ENCODE measurements at regions not wholly inside any gene's neighbourhood (a gene's known extent, or its start where the extent isn't known, plus 50 kb on each side); places are given as distances from the start of the nearest gene placed in this dataset.

DNA sequence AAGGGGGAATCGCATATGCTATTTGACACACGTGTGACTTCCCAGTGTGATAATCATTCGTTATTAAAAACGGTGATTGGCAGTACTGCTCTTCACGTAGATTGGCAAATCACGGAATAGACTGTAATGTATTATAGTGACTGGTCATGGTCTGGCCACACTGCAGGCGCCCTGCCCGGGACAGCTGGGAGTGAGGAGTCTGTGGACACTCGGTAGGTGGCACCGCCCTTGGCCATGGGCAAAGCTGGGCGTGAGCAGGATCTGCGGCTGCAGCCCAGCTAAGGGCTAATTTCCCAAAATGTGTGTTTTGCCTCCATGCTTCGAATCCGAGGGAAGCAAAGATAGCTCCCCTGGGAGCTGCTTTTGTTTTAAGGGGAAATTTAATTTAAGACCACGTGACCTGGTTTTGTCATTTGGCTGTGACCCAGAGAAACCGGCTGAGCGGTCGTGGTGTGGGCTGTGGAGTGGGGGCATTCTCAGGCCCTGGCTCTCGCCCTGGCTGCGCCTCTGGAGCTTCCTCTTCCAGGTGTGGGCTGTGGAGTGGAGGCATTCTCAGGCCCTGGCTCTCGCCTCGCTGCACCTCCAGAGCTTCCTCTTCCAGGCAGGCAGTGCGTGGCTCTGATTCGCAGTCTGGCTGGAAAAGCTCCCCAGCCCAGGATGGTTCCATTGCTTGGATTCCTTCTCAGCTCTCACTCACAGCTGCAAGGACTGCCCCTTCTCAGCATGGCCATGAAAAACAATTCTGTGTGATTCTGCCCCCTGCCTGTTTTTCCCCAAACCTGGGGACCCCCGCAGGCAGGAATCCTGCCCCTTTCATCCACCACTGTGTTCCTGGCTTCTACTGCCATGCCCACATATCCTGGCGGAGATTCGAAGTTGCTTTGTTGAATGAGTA is 131.1 kb downstream of the OLFM1 start:
- in situ Hi-C loops (cut with HindIII; ENCODE audit: low sequenced_read_pairs) = no loop called here

DNA sequence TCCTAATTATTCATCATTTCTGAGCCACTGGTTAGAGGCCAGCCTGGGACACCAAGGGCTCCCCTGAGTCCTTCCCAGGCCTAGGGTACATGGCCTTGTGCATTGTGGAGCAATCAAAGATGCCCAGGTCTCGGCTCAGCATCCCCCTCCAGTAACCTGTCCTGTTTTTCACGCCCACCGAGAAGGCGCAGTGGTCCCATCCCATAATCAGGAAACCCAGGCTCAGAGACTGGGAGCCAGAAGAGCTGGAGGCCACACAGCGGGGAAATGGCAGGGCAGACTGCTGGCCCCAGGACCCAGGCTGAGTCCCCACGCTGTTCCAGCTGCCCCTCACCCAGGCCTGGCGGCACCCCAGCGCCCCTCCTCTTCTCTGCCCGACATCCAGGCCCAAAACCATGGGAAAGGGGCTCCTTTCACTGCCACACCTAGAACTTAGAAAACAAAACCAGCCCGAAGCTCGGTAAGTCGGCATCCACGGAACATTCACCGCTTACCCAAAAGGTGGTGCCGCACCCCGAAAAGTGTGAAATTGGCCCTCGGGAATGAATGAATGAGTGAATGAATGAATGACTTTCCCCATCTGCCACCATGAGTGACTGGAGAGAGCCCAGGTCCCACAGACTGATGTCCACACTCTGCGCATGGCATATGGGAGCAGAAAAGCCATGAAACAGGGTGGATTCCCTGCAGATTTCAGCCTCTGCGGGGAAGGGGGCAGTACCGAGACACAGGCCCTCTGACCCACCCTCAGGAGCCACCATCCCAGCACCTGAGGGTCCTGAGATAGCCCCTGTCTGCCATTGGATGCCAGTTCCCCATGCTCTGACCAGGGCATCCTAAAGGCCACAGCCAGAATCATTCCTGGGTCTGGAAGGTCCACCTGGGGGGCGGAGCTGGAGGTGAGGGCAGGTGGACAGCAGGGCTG is 132.5 kb downstream of the OLFM1 start:
- in situ Hi-C loops (cut with HindIII; ENCODE audit: low sequenced_read_pairs) = no loop called here

DNA sequence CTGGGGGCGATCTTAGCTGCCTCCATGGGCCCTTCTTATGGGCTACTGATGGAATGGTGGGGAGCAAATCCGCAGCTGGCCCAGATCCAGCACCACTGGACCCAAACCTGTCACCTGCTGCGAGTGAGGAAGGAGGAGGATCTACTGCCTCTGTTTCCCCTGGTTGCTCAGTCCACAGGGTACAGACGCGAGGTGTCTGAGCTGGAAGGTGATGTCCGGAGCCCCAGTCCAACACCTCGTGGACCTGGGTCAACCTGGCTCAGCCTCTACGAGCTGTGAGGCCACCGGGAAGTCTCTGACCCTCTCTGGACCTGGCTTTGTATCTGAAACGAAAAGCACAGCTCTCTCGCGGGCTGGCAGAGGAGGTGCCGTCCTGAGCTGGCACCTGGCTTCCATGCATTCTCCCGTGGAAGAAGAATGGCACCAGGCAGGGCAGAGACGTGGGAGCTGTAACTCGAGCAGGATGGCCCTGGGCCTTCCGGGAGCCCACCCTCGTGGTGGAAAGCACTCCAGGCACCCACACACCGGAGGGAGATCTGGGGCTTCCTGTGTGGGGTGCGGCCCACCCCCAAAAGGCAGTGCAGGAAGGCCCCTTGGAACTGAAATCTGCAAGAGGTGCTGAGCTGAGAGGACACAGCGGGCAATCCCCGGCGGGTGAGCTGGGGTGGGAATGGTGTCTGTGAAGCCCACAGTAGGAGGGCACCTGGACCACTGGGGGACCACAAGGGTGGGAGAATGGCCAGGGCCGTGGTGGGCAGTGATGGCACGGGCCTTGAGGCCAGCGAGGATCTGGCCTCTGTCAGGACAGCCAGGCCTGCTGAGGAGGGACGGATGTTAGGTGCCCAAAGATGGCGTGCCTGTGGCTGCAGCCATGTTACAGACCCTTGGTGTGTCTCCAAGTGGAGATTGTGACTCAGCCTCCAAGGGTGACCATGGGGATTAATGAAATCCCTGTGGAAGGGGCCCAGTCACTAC is 133.4 kb downstream of the OLFM1 start:
- in situ Hi-C loops (cut with HindIII; ENCODE audit: low sequenced_read_pairs) = no loop called here

DNA sequence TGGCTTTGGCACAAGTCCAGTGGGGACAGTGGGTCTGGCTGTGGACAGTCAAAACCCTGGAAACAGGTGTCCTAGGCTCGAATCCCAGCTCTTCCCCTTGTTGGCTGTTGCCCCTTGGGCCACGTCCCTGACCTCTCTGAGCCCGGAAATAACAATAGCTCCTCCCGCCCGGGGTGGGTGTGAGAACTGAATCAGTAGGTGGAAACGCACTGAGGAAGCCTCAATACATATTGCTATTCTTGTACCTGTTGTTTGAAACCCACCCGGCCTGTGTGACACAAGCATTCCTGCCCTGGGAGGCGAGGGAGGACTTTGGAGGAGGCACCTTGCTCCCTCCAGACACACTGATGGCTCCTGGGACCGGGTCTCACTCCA is 134.1 kb downstream of the OLFM1 start:
- in situ Hi-C loops (cut with HindIII; ENCODE audit: low sequenced_read_pairs) = no loop called here

DNA sequence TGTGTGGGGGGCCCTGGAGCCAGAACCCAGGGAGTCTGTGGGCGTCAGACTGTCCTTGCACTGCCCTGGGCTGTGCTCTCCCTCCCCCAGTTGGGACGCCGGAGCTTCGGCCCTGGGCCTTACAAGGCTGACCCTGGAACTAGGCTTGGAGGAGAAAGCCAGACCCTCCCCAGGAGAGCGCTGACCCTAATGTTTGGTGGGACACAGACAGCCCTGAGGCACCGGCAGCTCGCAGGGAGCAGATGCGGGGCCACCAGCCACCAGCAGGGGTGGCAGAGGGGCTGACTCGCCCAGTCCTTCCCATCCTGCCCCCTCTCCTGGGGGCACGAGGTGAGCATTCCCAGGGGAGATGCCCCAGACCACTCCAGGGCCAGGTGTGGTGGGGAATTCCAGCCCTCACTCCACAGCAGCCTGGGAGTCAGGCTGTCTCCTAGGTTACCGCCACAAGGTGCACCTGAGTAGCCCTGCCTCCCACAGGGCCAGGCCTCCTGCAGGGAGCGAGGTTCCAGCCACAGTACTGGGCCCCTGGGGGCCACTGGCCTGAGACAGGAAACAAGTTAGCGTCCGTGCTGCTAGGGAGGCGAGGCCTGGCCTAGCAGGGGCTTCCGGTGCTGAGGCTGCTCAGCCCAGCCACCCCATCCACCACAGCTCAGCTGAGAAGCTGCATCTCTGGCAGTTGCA is 134.6 kb downstream of the OLFM1 start:
- in situ Hi-C loops (cut with HindIII; ENCODE audit: low sequenced_read_pairs) = no loop called here

DNA sequence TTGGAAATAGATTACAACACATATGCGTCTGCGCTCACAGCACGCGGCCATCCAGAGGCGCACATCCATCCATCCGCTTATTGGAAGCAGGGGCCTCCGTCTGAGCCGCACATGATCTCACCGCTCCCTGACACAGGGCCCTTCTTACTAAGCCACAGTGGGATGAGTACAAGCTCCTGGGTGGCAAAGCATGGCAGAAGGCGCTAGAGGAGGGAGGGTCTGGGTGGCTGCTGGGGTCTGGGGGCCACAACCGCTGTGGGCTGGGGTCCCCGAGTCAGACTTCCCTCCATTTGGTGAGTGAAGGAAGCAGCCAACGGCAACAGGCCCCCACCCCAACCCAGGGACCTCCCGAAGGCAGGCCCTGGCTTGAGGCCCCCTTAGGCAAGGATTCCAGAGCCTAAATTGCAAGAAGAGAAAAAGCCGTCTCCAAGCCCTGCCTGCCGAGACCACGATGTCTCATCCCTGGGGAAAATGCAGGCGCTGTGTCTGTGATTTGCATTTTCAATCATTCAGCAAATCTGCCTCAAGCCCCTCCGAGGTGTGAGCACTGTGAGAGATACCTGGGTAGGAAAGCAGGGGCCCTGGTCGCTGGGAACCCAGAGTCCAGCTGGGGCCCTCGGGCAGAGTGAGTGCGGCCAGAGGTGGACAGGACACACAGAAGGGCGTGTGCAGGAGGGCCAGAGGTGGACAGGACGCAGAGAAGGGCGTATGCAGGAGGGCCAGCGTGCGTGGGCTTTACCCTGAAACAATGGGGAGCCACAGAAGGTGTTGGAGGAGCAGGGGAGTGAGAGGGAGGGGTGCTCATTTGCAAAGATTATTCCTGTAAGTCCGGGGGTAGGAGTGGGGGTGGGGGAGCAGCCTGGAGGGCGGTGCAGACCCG is 135.7 kb downstream of the OLFM1 start:
- in situ Hi-C loops (cut with HindIII; ENCODE audit: low sequenced_read_pairs) = no loop called here

DNA sequence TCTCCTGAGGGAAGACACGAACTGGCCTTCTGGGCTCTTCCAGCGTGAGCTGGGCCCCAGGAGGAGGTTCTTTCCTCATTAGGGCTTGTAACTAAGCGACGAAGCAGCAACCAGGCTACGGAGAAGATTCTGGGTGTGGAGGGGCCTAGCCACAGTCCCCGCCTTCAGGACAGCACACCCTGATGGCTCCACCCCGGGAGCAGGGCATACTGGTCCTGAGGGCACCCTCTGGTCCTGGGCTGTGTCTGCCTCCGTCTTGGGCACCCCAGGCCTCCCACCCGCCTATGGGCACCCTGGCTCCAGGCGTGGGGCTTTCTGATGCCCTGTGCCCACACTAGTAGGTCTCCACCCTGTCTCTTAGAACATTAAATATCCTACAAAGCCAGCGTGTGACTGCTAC is 136.4 kb downstream of the OLFM1 start:
- in situ Hi-C loops (cut with HindIII; ENCODE audit: low sequenced_read_pairs) = no loop called here

DNA sequence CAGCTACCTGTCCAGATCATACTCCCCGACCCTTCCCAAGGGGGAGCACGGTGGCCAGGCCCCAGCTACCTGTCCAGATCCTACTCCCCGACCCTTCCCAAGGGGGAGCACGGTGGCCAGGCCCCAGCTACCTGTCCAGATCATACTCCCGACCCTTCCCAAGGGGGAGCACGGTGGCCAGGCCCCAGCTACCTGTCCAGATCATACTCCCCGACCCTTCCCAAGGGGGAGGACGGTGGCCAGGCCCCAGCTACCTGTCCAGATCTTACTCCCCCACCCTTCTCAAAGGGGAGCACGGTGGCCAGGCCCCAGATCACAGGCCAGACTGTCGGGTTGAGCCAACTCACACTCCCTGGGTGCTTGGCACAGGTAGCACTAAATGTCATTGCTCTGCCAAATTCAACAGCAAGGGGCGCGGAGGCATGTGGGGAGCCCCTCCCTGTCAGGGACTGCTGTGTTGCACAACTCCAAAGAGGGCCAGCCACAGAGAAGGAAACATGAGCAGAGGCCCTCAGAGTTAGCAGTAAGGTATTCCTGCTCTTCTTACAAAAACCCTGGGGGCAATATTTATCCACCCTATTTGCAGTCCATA is 136.9 kb downstream of the OLFM1 start:
- in situ Hi-C loops (cut with HindIII; ENCODE audit: low sequenced_read_pairs) = no loop called here

DNA sequence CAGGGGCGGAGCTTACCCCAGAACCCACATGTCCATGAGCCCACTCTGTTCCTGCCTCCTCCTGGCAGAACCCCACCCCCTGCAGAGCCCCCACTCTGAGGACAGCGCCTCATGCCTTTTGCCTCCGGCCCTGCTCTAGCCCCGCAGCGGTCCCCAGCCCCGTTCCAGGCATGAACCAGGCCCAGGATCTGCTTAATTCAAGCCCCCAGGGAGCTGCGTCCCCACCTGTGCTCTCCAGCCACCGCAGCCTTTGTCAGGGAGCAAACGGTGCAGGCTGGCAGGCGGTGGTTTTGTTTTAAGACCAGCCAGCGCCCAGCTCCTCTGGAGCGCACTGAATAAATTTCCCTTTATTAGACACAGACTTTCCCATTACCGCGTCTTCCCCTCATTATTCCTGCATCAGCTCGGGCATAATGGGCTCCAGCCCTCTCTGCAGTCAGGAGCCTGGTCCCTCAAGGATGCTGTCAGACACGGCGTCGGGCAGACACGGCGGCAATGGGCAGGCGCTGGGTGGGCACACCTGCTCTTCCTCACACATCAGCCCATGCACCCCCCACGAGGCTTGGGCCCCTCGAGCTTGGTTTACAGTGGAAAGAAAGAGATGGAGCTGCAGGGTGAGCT is 137.6 kb downstream of the OLFM1 start:
- in situ Hi-C loops (cut with HindIII; ENCODE audit: low sequenced_read_pairs) = loop anchor here (25.0 kb wide), 1 partner anchor 113 kb away; no protein-coding TSS in a partner anchor

DNA sequence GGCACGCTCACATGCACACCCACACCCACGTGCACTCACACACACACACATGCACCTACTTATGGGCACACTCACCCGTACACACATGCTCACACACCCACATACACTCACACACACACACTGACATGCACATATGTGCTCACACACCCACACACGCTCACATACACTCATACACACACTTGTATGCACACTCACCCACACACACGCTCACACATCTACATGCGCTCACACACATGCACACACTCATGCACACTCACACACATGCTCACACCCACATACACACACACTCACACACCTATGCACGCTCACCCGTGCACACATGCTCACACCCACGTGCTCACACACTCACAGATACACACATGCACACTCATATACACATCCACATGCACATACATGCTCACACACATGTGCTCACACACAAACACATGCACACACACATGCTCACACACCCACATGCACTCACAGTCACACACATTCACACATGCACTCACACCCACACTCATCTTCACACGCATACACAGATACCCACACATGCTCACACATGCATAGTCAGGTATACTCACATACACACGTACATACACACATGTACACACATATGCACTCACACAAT is 138.3 kb downstream of the OLFM1 start:
- in situ Hi-C loops (cut with HindIII; ENCODE audit: low sequenced_read_pairs) = loop anchor here (25.0 kb wide), 1 partner anchor 113 kb away; no protein-coding TSS in a partner anchor

DNA sequence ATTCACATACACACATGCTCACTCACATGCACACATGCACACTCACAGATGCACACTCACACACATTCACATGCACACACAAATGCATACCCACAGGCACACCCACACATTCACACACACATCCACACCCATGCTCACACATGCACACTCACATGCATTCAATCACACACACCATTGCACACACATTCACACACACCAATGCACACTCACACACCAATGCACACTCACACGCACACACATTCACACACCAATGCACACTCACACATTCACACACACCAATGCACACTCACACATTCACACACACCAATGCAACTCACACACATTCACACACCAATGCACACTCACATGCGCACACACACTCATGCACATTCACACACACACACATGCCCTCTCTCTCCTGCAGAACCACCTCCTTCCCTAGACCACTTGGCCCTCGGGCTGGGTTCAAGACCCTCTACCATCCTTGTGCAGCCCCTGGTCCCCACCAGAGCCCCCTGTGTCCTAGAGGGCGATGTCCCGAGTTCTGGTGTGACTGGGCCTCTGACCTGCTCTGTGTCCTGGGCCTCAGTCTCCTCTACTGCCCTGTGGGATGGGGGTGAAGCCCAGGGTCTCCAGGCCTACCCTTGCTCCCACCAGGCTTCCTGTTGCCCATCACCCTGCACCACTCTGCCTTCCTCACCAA is 139.0 kb downstream of the OLFM1 start:
- in situ Hi-C loops (cut with HindIII; ENCODE audit: low sequenced_read_pairs) = loop anchor here (25.0 kb wide), 1 partner anchor 114 kb away; no protein-coding TSS in a partner anchor

DNA sequence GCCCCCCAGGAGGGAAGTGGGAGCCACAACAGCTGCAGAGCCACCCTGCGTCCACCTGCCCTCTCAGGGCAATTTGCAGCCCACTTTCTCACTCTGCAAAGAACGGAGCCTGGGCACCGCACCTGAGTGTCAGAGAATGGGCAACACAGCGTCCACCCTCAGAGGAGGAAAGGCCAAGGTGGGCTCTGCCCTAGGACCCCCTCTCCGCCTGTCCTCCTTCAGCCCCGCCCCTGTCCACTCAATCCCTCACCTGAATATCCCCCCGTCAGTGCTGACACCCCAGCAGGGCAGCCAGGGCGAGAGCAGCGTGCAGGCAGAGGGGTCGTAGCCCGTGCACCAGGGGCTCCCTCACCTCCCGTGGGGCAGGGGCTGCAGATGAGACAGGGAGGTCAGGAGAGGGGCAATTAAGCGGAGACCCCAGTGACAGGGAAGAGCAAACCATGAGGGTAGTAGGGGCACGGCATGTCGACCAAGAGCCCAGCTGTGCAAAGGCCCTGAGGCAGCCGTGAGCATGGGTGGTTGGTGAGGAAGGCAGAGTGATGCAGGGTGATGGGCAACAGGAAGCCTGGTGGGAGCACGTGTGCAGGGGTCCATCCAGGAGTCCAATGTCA is 140.3 kb downstream of the OLFM1 start:
- in situ Hi-C loops (cut with HindIII; ENCODE audit: low sequenced_read_pairs) = loop anchor here (25.0 kb wide), 1 partner anchor 115 kb away; no protein-coding TSS in a partner anchor

DNA sequence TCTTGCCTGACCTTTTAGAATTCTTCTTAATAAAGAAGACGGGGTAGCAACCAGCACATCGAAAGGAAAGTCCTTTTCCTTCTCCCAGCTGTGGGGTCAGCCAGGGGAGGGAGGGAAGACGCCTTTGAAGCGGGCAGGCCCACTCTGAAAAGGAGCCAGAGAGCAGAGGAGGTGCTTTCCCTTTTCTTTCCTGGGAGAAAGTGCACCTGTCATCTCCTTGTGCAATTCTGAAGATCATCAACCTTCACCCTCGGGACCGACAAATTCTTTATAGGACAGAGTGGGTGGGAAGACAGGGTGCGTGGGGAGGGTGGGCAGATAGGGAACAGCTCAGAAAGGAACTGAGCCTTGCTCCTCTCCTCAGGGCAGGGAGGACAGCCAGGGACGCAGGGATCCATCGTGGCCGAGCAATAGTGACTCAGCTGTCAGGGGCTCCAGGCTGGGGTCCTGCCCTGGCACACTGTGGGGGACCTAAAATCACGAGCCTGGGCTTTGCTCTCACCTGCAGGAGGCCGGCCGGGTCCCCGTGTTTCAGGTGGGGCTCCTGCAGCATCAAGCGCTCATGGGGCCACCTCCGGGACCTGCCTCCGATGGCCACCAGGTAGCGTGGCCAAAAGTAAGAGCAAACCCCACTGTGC is 141.0 kb downstream of the OLFM1 start:
- in situ Hi-C loops (cut with HindIII; ENCODE audit: low sequenced_read_pairs) = loop anchor here (25.0 kb wide), 1 partner anchor 116 kb away; no protein-coding TSS in a partner anchor

DNA sequence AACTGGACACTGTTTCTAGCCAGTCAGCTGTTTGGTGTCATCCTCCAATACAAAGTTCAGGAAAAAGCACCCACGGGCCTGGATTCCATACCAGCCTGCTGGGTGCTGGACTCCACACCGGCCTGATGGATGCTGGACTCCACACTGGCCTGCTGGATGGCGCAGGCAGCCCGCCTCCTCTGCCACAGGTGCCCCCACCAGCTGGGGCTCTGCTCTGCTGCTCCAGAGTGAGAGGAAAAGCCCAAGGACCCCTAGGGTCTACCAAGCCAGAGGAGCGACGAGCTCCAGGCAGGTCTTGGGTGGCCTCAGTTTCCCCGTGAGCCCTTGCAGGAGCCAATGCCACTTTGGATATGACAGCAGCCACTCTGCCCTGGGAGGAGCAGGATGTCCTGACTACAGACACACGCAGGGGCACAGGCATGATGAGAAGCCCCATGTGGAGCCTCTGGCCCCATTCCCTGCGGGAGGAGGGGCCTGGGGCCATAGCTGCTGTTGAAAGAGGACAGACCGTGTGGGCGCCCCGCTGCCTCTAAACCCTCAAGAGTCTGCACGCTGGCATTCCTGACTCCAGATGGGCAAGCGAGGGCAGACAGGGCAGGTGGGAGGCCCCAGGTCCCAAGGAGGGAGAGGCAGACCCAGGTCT is 141.6 kb downstream of the OLFM1 start:
- in situ Hi-C loops (cut with HindIII; ENCODE audit: low sequenced_read_pairs) = loop anchor here (25.0 kb wide), 1 partner anchor 117 kb away; no protein-coding TSS in a partner anchor

DNA sequence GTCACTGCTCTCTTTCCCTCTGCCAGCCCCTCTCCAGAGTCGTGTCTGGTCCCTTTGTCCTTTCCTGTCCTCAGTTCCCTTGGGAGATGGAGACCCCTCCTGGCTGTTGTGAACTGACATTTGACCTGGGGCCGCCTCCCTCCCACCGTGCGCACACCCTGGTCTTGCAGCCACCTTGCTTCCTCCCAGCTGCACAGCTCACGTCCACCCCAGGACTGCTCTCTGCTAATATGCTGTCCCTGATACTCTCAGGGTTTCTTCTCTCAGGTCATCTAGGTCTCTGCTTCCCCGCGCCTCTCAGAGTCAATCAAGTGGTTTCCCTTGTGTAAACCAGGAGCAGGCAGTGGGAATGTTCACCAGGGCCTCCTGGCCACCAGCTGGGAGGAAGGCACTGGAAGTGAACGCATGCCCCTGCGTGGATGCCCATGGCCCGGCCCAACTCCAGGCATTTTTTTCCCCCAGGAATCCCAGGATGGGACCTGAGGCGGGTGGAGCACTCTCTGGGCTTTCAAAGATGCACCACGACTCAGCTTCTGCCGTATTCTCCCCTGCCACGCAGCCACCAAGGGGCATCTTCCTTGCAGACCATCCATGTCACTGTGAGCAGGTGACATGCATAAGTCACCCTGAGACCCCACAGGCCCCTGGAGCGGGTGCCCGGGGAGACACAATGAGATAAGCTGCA is 142.4 kb downstream of the OLFM1 start:
- in situ Hi-C loops (cut with HindIII; ENCODE audit: low sequenced_read_pairs) = loop anchor here (25.0 kb wide), 1 partner anchor 118 kb away; no protein-coding TSS in a partner anchor

All from DLD1 (cell line).